ENCODE measurements at regions not wholly inside any gene's neighbourhood (a gene's known extent, or its start where the extent isn't known, plus 50 kb on each side); places are given as distances from the start of the nearest gene placed in this dataset.

DNA sequence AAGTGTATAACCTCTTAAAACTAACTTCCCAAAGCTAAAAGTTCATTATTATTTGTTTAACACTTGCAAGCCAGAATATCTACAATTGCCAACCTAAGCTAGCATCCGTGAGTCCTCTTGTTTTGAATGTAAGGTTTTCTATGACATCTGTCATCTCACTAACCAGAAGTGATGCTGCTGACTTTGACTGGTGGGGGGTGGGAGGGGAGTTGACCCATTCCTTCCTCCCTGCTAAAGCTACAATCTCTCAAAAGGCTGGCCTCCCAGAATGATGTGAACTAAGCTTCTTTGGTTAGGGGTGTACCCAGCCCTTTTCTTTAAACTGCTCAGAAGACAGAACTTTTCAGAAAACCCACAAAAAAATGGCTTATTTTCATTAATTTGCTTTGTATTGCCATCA, 280.6 kb downstream of the ZEB2 start:
- no peak overlapping the region for H3K4me3 ChIP-seq (ENCODE audit: low read length)
- TF ChIP-seq, protein P1, sequence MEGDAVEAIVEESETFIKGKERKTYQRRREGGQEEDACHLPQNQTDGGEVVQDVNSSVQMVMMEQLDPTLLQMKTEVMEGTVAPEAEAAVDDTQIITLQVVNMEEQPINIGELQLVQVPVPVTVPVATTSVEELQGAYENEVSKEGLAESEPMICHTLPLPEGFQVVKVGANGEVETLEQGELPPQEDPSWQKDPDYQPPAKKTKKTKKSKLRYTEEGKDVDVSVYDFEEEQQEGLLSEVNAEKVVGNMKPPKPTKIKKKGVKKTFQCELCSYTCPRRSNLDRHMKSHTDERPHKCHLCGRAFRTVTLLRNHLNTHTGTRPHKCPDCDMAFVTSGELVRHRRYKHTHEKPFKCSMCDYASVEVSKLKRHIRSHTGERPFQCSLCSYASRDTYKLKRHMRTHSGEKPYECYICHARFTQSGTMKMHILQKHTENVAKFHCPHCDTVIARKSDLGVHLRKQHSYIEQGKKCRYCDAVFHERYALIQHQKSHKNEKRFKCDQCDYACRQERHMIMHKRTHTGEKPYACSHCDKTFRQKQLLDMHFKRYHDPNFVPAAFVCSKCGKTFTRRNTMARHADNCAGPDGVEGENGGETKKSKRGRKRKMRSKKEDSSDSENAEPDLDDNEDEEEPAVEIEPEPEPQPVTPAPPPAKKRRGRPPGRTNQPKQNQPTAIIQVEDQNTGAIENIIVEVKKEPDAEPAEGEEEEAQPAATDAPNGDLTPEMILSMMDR (IDR thresholded peaks at IDR 0.05; ENCODE audit: insufficient read depth, low read depth, low read length, missing control alignments) = no peak
- DNase-seq (ENCODE audit: low read depth) = no peak

DNA sequence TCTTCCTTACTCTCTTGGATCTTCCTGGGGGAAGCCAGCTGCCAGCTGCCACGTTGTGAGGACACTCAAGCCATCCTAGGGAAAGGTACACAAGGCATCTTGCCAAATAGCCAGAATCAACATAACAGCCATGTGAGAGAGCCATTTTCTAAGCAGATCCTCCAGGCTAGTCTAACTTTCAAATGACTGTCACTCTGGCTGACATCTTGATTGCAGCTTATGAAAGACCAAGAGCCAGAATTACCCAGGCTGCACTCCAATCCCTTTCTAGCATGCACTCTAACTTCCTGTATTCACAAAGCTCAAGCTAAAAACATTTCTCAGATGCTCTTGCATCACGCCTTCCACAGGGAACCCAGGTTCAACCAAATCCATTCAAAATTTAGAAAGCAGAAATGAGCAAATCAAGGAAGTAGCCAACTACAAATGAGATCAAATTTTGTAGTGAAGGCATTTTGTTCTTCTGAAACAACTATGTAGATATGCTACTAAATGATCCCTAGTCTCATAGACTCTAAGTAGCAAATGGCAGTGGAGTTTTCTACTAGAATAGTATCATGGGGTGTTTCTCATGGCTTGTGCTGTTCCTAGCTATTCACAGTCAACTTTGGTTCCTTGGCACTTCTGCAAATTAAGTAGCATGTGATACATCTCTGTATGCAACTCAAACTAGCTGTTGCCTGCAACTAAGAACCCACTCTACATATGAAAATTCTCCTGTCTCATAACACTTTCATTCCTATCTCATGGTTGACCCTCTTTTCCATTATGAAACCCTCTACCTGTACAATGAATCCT, 281.9 kb downstream of the ZEB2 start:
- no peak for DNase-seq (ENCODE audit: low read depth)
- no peak overlapping the region for H3K4me3 ChIP-seq (ENCODE audit: low read length)
- TF ChIP-seq, protein P1 (IDR thresholded peaks at IDR 0.05; ENCODE audit: insufficient read depth, low read depth, low read length, missing control alignments) = no peak

DNA sequence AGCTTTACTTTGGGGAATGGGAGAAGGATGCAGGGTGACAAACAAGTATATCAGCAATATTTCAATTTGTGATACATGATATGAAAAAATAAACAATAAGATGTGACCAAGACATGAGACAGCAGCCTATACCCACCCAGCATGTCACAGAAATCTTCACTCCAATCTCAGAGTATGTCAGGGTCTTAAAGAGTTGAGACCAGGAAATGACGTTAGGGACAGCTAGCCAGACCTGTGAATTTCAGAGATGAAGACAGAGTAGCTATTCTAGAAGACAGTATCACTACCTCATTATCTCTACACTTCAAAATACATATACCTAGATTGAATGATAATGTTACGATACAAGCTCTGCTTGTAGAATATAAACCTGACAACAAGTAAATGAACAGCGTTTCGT, 282.8 kb downstream of the ZEB2 start:
- no peak overlapping the region for H3K4me3 ChIP-seq (ENCODE audit: low read length)
- TF ChIP-seq, protein P1 (IDR thresholded peaks at IDR 0.05; ENCODE audit: insufficient read depth, low read depth, low read length, missing control alignments) = no peak
- no peak for DNase-seq (ENCODE audit: low read depth)

DNA sequence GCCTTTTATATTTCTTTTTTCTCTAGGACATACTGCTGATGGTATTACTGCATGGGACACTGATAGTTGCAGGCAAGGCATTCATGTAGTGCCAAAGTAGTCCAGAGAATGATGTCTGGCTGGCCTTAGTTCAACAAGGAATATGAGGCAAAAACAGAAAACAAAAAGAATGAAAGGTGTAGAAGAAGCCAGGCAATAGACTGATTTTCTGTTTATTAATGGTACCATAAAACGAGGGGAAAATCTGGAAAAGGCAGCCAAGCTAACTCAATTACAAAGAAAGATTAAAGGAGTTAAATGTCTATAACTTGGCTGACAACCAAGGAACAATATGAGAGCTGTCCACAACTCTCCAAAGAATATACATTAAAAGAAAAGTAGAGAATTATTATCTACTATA, 284.9 kb downstream of the ZEB2 start:
- no peak for DNase-seq (ENCODE audit: low read depth)
- TF ChIP-seq, protein P1 (IDR thresholded peaks at IDR 0.05; ENCODE audit: insufficient read depth, low read depth, low read length, missing control alignments) = no peak
- no peak overlapping the region for H3K4me3 ChIP-seq (ENCODE audit: low read length)

DNA sequence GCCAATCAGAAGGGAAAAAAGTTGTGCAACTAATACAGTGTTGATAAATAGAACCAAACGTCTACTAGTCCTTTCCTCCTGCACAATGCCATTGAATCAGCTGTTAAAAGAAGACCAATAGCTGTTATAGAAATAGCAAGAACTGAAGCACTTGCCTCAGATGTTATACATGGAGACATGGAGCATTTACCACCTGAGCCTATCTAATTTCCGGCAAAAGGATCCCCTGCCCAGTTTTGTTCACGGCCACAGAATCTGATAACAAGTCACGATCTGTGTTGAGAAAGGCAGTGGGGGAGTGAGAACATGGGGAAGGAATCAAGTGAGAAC, 285.4 kb downstream of the ZEB2 start:
- no peak overlapping the region for H3K4me3 ChIP-seq (ENCODE audit: low read length)
- TF ChIP-seq, protein P1 (IDR thresholded peaks at IDR 0.05; ENCODE audit: insufficient read depth, low read depth, low read length, missing control alignments) = no peak
- DNase-seq (ENCODE audit: low read depth) = no peak

DNA sequence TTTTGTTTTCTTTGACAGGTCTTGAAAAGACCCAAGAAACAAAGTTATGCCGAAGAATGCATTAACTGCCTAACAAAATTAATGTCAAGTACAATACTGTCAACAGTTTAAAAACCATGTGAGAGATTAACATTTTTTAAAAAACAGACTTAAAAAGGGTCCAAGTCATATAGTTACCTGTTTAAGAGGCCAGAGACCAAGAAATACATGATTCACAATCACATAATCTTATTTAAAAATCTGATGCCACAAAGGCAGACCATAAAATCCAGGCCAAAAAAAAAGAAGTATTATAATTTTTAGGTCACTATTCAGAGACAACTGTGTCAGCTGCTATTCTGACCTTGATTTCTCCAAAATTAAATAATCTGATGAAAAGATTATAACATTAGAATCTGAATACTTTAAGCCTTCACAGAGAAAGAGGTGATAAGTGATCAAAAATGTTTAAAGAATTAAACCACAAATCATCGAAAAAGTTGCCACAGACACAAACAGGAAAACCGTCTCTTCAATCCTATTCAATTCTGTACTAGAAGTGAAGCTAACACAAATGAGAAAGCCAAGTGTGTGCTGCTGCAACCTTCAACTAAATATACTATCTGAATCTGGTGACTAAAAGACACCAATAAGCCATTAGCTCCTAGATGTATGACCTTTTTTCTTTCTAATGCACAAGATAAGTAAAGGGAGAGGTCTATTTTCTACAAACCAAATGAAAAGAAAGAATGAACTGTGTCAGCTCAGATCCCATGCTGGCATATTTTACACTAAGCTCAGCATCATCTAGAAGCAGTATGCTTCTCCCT, 286.0 kb downstream of the ZEB2 start:
- H3K4me3 ChIP-seq (ENCODE audit: low read length) = no peak overlapping the region
- DNase-seq (ENCODE audit: low read depth) = no peak
- TF ChIP-seq, protein P1 (IDR thresholded peaks at IDR 0.05; ENCODE audit: insufficient read depth, low read depth, low read length, missing control alignments) = no peak

All from epithelial cell of esophagus (primary cell).